ENCODE measurements at regions not wholly inside any gene's neighbourhood (a gene's known extent, or its start where the extent isn't known, plus 50 kb on each side); places are given as distances from the start of the nearest gene placed in this dataset.

- DNase-seq (ENCODE audit: low spot score): no peak
Observed at GRCh38 chr12:127632461-127632860, 634.5 kb upstream of the TMEM132C start.

- DNase-seq (ENCODE audit: low spot score): no peak
Observed at GRCh38 chr12:127635838-127636237, 631.1 kb upstream of the TMEM132C start.

- no peak for DNase-seq (ENCODE audit: low spot score)
Observed at GRCh38 chr12:127636882-127637281, 630.1 kb upstream of the TMEM132C start.

- no peak for DNase-seq (ENCODE audit: low spot score)
Observed at GRCh38 chr12:127640181-127640886, 626.6 kb upstream of the TMEM132C start.

DNA sequence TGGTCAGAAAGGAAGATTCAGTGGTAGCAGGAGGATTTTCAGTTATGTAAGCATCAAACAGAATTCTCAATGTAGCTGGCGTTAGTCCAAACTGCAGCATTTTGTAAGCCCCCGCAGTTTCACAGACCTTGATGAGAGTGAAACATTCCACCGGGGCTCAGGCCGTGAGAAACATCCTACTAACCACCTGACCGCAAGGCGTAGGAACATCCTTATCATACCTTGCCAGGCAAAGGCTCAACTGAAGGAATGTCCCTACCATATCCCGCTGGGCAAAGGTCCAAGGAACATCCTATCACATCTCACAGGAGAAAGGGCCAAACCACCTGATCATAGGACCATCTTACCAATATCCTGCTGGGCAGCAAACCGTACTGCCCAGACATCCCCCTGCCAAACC is 624.8 kb upstream of the TMEM132C start:
- no peak for DNase-seq (ENCODE audit: low spot score)

- no peak for DNase-seq (ENCODE audit: low spot score)
Observed at GRCh38 chr12:127648321-127648720, 618.6 kb upstream of the TMEM132C start.

DNA sequence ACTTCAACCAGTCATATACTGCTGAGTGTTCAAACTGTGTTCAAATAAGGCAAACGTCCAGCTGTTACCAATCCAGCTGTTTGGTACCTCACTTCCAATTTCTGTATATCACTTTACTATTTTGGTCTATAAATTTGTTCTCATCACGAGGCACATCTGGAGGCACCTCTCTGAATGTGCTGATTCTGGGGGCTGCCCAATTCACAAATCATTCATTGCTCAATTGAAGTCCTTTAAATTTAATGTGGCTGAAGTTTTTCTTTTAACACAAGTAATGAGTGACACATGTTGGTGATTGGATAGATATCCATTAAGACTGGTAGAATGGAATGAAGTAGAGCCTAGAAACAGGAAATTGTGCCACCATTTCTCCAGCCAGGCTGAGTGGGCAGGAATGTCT is 617.0 kb upstream of the TMEM132C start:
- DNase-seq (ENCODE audit: low spot score): no peak

DNA sequence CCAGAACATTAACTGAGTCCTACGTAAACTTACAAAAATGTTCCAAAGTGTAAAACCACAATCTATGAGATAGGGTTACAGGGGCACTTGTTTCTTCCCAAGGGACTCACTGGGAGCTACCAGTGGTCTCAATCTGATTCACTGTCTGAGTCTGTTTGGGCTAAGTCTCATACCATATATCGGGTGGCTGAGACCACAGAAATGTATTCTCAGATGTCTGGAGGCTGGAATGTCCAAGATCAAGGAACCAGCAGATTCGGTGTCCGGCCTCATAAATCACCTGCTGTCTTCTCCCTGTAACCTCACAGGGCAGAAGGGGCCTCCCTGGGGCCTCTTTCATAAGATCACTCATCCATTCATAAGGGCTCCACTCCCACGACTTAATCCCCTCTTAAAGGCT is 616.3 kb upstream of the TMEM132C start:
- no peak for DNase-seq (ENCODE audit: low spot score)

GRCh38 chr12:127652281-127652680 is 614.7 kb upstream of the TMEM132C start:
- no peak for DNase-seq (ENCODE audit: low spot score)

DNA sequence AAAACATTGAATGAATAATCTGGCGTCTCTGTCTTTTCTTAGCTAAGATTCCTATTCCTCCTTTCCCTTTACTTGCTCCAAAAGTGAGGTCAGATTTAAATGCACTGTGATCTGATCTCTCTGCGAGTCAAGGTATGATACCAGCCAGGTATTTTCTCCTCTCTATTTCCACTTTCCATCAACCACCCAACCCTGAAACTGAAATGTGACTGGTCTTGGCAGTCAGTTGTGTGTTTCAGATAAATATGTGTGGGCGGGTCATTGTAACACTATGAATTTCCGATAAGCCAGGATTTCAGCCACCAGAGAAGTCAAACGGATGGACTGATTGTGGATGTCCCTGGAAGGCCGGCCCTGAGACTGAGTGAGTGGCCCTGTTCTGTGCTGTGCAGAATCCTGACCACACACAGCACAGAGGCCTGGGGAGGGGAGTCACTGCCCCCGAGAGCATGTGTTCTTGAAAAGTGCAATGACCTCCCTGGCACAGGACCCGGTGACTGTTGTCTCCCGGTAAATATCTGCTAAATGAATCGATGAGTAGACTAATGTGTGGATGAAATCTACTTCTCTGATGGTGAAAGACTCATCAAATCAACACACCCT is 612.5 kb upstream of the TMEM132C start:
- no peak for DNase-seq (ENCODE audit: low spot score)

DNA sequence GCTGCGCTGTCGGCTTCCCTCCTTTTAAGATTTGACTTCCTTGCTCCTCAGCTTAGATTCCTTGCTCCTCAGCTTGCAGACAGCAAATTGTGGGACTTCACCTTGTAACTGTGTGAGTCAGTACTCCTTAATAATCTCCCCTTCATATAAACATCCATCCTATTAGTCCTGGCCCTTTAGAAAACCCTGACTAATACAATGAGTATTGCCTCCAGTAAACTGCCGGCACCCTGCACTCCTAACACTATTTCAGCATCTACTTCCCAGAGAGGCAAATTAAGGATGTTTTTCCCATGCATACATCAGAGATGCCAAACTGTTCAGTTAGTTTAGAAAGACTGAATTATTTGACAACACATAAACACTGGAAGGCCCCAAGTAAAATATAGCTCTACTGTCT is 611.3 kb upstream of the TMEM132C start:
- no peak for DNase-seq (ENCODE audit: low spot score)

- DNase-seq (ENCODE audit: low spot score): no peak
Observed at GRCh38 chr12:127656266-127656665, 610.7 kb upstream of the TMEM132C start.

DNA sequence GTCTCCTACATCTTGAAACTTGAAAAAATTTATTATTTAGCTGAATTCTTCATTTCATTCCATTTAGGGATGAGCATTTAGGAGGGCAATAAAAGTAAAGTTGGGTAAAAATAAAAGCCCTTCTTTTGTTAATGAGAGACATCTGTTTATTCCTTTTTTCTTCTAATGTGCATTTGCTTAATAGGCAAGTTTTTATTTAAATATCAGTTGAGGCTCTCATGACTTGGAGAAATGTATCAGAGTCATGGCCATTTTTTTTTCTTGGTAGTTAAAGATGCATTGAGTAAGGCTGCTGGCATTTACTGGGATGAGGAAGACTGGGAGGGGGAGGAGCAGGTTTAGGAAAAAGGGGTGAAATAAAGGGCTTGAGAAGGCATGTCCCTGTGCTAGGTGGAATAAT is 609.9 kb upstream of the TMEM132C start:
- DNase-seq (ENCODE audit: low spot score): no peak

- DNase-seq (ENCODE audit: low spot score): no peak
Observed at GRCh38 chr12:127660961-127661360, 606.0 kb upstream of the TMEM132C start.

- no peak for DNase-seq (ENCODE audit: low spot score)
Observed at GRCh38 chr12:127663716-127664115, 603.3 kb upstream of the TMEM132C start.

GRCh38 chr12:127664901-127665300 is 602.1 kb upstream of the TMEM132C start:
- no peak for DNase-seq (ENCODE audit: low spot score)

GRCh38 chr12:127667131-127667685 is 599.8 kb upstream of the TMEM132C start:
- no peak for DNase-seq (ENCODE audit: low spot score)

GRCh38 chr12:127670294-127670693 is 596.7 kb upstream of the TMEM132C start:
- DNase-seq (ENCODE audit: low spot score): no peak

GRCh38 chr12:127670796-127671195 is 596.2 kb upstream of the TMEM132C start:
- DNase-seq (ENCODE audit: low spot score): no peak

DNA sequence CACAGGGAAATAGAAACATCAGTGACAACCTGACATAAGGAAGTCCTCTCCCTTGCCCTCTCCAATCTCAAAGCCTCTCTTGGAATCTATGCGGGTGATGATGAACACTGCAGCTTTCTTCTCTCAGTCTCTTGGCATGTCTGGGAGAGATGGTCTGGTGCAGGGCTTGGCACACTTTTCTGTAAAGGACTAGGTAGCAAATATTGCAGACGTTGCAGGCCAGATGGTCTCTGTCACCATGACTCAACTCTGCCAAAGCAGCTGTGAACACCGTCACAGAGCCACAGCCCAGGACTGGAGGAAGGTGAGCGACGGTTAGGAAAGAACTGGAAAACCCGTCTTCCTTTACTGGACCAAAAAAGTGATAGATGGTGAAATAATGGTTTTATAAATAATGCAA is 591.0 kb upstream of the TMEM132C start:
- DNase-seq (ENCODE audit: low spot score): no peak

DNA sequence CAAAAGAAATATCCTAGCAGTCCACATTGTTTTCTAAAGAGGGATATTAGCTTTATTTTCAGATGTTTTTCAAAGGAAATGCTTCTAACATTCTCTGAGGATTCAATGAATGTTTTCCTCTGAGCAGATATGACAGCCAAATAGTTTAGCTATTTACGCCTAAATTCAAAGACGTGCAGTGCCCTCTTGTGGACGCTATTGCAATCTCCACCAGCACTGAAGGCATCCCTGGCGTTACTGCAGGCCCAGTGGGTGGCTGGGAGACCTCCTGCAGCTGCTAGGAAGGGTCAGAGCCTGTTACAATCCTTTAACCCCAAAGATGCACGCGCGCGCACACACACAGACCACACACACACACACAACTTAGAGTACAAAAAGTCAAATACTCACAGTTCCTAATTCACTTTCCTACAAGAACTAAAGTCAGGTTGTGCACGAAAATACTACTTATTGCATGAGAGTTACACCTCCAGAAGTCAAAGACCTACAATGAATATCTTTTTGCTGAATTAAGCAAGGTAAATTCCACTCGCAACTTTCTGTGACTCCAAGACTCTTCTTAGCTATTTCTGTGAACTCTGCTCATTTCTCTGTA is 589.3 kb upstream of the TMEM132C start:
- DNase-seq (ENCODE audit: low spot score): no peak

DNA sequence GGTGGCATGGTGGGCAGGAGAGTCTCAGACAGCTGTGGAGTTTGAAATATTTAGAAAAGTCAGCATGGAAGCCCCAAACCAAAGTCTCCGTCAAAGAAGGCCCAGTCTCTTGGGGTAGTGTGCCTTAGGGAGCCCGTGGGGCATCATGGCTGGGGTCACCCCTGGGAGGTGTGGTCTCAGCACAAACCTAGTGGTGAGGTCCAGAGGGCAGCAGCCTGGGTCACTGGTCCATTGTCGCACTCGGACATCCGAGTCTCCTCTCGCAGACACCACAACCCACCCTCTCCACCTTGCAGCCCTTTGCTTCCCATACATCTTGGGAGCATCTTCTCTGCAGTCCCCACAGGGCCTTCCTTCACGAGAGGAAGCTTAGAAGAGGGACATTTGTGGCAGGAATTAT is 588.0 kb upstream of the TMEM132C start:
- no peak for DNase-seq (ENCODE audit: low spot score)

DNA sequence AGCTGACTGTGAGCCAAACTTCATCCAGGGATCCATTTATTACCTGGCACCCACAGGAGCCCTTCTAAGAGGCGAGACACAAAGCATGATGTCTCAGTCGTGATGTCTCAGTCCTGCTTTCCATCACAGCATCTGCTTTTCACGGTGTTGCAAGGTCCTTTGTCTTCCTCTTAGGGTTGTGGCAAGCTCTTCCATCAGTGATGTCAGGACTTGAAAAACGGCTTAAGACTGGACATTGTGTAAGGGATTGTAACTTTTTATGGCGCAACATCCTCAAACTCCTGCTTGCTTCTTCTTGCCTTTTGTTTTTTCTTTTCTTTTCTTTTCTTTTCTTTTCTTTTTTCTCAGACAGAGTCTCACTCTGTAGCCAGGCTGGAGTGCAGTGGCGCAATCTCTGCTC is 586.5 kb upstream of the TMEM132C start:
- DNase-seq (ENCODE audit: low spot score): no peak

Data from hematopoietic multipotent progenitor cell treated with erythropoietin and hydrocortisone succinate and interleukin-3 and kit ligand, for 17 days (in vitro differentiated cells).